GM18909 (cell line): ENCODE measurements at regions not wholly inside any gene's neighbourhood (a gene's known extent, or its start where the extent isn't known, plus 50 kb on each side); places are given as distances from the start of the nearest gene placed in this dataset.
A peak's percentile ranks its signal among the peaks of the same experiment; 100 is the strongest.
"Not testable (repeated sequence)": the region's sequence is repeated elsewhere in the genome, so short reads cannot be mapped to it uniquely, and the experiment has no call there.

Experiments used
- ATAC-seq: cut with Tn5 transposase; IDR thresholded peaks from one replicate; pipeline ENCODE4 v1.9.1; 2021; ENCODE audit warnings: mild to moderate bottlenecking; ENCODE audit not compliant: unreplicated experiment, poor library complexity

DNA sequence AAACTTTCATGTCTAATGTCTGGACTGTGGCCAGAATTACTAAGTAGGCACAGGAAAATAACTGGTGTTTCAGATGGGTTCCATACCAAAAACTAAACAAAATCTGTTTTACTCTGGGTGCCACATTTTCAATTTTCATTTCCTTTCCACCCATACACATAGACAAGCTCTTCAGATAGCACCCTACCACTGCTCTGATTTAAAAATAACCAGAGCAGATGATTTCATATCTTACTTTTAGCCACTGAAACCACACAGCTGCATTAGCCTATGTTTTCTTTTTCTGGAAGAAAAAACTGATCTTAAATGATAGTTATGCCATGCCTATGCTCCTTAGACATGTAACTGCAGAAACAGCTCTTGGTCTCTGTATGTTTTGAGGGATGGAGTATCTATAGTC is 647.6 kb downstream of the CPS1 start:
- peak; percentile 92 for ATAC-seq

DNA sequence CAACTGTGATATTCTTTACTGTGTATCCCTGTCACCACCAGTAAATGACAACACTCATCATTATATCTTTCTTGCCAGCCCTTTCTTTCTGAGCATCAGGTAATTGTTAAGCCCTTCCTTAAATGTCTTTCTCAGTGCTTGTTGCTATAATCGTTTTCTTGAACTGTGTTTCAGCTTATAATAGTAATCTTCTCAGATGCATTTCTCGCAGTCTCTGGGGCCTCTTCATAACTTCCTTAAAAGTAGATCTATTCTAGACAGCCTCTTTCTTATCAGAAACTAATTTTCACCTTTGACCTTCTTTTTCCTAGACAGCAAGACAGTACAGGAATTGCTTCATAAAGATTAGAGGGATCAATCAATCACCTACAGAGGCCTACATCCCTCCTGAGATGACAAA is 648.1 kb downstream of the CPS1 start:
- ATAC-seq: peak; percentile 26

DNA sequence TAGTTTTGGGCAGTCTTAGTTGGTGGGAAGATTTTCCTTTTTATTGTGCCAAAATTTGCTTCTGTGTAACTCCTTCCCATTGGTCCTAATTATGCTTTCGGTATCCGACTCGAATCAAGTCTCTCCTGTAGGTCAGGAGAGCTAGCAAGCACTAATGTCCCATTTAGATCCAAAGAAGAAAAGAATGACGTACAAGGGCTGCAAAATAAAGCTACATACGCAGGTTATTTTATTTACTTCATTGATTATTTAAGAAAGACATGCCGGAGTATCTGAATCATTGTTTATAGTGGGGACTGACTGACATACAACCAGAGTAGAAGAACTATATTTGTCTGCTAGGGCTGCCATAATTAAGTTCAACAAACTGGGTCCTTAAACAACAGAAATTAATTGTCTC is 648.5 kb downstream of the CPS1 start:
- ATAC-seq: no peak

DNA sequence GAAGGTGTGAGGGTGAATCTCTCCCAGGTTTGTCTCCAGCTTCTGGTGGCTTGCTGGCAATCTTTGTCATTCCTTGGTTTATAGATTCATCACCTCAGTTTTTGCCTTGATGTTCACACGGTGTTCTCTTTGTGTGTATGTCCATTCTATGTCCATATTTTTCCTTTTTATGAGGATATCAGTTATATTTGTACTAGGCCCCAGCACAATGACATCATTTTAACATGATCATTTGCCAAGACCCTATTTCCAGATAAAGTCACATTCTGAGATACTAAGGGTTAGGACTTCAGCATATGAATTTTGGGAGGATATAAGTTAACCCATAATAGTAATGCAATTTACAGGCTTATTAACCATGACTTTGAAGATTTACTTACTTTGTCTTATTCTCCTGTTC is 649.0 kb downstream of the CPS1 start:
- ATAC-seq: no peak

DNA sequence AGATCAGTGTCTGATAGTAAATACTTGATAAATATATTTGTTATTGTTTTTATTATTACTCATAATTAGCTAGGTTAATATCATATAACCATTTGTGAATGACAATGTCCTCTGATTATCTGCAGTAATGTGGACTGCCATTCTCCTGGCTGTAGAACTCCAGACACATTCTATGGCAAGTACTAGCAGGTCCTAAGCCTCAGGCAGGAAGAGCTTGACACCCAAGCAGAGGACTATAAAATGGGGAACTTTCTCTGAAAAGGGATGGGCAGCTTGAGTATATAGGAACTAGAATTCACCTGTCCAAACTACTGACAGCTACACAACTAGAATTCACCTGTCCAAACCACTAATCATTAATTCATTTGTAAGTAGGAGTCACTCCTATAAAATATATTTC is 649.4 kb downstream of the CPS1 start:
- no peak for ATAC-seq

DNA sequence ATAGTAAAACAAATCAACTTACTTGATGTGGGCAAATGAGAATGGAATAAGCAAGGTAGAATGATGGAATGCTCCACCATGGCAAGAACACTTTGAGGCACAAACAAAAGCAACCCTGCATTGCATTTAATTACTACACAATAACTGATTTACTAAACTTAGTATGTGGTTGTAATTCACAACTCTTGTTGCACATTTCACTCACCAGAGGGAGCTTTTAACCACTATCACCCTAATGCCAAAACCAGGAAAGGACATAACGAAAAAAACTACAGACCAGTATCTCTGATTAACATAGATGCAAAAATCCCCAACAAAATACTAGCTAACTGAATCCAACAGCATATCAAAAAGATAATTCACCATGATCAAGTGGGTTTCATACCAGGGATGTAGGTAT is 659.8 kb downstream of the CPS1 start:
- no peak for ATAC-seq

DNA sequence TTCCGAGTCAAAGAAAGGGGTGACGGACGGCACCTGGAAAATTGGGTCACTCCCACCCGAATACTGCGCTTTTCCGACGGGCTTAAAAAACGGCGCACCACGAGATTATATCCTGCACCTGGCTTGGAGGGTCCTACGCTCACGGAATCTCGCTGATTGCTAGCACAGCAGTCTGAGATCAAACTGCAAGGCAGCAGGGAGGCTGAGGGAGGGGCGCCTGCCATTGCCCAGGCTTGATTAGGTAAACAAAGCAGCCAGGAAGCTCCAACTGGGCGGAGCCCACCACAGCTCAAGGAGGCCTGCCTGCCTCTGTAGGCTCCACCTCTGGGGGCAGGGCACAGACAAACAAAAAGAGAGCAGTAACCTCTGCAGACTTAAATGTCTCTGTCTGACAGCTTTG is 663.1 kb downstream of the CPS1 start:
- not testable (repeated sequence) for ATAC-seq

DNA sequence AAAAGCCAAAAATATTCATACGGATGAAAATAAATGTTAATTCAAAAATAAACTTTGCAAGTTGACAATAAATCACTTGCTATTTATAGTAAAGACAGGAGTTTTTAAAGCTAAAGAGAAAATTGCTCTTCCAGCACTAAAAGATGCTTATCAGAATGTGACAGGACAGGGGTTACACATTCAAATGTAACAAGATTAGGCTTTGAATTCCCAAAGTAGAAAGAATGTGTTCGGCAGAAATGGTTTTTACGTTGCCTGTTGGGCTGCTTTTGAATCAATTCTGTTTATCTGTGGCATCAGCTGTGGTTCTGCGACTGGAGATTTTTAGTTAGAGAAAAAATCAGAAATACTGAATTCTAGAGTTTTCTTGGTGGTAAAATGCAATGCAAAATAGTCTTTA is 669.4 kb downstream of the CPS1 start:
- ATAC-seq: no peak

DNA sequence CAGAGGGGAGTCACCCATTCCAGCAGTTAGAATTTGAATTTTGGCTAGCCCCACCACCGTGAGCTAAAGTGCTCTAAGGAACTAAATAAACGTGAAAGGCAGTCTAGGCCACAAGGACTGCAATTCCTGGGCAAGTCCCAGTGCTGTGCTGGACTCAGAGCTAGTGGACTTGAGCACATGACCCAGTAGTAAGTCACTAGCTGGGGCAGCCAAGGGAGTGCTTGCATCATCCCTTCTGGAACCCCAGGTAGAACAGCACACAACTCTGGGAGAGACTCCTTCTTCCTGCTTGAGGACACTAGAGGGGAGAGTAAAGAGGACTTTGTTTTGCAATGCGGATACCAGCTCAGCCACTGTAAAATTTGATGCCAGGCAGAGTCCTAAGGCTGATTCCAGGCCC is 672.2 kb downstream of the CPS1 start:
- ATAC-seq: no peak

DNA sequence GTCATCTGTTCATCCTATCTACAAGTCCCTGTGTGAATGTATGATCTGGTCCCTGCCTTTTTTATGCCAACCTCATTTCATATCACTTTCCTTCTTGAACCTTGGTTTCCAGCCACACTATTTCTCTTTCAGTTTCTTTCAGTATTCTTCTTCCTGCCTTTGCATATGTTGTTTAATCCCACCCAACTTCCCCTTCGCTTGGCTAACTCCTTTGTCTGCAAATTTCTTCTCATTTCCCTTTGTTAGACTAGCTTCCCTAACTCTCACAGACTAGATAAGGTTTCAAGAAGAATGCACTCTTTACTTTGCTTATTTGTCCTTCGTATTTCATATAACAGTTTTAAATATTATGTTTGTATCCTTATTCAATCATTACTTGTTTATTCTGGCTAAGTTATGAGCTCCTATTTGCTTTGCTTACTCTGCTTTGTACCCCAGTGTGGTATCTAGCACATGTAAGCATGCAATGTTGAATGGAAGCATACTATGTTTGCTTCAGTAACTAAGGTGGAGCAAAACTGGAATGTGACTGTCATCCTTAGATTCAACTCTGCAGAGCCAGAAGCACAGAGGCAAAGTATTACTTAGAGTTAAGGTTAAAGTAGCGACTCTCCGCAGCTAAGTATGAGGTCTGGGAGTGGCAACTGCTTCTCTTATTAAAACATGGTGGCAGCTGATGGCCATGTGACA is 681.3 kb downstream of the CPS1 start:
- no peak for ATAC-seq

DNA sequence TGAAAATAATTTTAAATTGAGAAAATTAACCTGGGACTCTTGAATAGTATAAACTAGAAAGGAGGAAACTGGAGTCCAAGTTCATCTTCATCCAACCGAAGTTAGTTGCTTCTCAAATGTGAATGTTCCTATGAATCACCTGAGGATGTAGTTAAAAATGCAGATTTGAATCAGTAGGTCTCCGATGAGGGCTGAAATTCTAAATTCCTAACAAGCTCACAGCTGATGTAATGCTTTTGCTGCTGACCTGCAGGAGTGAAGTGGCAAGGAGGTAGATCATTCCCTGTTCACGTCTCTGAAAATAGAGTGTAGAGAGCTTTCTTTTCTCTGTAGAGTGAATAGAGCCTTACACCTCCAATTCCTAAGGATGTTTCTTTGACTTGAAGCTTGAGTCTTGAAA is 685.5 kb downstream of the CPS1 start:
- no peak for ATAC-seq

DNA sequence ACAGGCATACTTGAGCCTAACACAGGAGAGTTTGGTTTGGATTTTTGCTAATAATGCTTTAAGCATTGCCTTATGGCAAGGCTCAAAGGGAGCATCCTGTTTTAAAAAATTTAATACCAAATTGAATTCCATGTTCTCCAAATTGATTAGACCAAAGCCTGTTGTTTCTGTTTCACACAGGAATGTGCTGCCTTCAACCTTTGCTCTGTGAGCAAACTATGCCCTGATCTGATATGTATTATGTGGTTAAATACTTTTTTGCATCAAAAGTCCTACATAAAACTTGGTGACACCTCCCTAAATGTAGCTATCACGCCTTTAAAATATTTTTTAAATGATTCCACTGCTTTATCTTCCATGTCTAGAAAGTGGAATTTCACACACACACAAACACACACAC is 691.4 kb downstream of the CPS1 start:
- ATAC-seq: no peak

DNA sequence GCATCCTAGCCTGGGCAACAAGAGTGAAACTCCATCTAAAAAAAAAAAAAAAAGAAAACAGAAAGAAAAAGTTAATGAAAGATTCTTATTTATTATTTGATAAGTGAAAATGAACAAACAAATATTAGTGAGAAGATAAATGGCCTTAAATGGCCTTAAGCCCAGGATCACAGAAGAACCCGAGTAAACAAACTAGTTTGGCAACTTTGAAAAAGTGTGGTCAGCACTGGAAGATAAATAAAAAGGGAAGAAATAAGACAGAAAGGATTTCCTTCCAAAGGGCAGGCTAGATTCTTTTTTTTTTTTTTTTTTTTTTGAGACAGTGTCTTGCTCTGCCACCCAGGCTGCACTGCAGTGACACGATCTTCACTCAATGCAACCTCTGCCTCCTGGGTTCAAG is 692.4 kb downstream of the CPS1 start:
- ATAC-seq: no peak

DNA sequence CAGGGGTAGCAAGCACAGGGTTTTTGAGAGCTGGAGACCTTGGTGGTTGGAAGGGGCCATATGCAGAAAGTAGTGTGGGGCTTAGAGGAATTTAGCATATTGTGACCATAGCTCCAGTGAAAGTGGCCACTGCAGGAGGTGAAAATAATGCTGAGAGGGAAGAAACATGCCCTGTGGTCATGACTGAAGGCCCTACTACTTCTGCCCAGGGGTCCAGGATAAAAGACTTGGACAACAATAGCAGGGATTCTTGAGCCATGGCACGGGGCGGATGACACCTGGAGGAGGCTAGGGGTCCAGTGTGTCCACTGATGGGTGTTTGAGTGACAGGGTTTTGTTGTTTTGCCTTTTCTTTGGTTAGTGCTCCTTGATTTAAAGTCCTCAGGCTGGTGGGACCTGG is 694.6 kb downstream of the CPS1 start:
- ATAC-seq: no peak

DNA sequence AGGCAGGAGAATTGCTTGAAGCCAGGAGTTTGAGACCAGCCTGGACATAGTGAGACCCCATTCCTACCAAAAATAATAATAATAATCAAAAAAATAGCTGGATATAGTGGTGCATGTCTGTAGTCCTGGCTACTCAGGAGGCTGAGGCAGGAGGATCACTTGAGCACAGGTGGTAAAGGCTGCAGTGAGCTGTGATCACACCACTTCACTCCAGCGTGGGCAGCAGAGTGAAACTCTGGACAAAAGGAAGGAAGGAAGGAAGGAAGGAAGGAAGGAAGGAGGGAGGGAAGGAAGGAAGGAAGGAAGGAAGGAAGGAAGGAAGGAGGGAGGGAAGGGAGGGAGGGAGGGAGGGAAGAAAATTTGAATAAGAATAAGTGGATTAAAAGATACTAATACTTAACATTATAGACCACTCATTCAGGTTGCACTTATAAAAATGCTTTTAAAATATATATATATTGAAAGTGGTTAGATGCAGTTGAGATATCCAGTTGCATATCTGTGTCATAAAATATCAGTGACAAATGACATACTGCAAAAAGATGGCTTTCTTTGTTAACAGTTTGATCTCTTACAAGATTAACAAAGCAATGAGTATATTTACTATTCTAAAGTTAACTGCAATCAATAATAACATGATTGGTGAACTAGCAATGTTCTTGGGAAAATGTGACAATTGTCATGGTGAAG is 702.4 kb downstream of the CPS1 start:
- ATAC-seq: no peak

DNA sequence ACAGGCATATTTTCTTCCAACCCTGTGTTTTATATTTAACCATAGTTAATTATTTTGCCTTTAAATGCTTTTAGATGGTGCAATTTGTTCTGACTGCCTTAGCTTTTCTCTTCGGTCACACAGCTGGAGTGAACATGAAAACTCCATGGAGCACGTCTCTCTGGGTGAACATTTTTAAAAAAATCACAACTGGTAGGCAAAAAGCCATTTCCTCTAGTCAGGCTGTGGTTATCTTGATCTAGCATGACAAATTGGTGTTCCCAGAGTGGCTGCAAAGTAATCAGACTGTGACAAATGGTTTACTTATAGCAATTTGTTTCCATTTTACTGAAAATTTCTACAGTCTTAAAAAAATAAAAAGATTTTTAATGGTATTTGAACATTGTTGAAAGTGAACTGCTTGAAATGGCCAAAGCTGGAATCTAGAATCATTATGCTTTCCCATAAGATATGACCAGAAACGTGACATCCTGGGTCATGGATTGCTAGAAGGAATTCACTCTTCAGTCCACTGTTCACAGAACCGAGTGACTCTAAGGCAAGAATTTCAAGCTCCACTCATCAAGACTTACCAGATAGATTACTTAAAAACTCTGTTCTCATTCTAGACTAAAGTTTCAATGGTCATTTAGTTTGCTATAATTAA is 703.6 kb downstream of the CPS1 start:
- ATAC-seq: no peak

DNA sequence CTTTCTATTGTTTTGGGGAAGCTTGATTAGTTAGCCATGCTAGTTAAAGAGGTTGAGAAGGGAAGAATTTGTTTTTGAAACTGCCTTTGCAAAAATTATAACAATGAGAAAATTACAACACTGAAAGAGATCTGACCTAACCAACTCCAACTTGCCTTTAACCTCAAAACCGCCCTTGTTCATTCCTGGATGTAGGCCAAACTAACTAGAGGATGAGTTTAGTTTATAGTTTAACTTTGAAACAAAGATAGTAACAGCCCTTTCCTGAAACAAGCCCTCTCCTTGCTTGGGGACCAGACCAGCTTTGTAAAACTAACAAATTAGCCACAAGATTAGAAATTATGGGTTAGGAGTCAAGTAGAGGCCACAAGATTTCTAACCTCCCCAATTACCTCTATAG is 713.9 kb downstream of the CPS1 start:
- ATAC-seq: no peak

DNA sequence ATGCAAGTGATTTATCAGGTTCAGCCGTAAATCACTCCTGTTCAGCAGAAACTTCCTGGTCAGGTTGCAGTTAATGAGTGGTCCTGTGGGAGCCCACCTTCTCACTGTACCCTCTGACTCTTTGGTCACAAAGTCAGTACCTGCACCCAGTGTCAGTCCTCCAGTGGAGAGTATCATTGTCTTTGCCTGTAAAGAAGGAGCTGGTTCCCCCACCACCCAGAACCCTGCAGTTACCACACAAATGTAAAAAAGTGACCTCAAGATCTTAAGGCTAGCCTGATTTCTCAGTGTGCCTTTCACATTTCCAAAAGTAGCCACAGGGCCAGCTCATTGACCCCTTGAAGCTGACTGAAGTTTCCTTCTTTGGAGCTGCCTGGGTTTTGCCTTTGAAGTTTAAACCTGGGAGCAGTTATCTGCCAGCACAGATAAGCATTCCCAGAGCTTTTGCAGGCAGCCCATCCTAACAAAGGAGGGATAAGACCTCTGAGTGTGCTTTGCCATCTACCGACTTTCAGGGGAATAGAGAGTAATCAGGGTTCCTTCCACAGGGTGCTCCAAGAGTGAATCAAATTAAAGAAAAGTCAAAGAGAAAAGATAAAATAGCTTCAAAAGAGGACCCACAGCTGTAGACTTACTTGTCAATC is 725.2 kb downstream of the CPS1 start:
- ATAC-seq: no peak

DNA sequence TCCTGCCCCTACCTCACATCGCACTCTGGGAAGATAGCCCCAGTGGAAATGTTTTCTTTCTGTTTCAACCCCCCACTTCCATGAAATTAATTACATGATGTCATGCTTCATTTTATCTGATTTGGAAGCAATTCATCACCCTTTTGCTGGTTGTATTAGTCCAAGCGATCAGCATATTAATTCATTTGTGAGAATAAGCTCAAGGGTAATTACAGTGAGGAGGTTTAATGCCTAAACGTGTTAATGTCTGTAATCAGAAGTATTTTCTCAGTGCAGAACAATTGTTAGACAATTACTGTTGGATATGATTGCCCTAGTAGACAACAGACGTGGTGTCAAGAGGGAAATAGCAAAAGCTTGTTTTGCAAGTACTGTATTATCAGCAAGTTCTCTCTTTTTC is 746.3 kb downstream of the CPS1 start:
- no peak for ATAC-seq

DNA sequence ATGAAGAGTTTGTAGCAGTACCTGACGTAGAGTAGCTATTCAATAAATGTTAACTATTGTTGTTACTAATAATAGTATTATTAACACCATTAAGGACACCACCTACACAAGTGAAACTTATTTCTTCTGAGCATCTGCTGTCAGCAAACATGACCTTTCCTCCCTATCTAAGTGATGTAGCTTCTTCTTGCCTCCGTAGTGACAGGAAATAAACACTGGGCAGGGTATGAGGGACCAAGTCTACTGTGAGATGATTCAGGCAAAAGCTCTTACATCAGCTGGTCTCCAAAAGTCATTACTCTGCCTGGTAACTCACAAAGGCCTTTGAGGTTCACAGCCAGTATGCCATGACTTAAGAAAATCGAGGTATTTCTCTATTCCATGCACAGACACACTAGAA is 750.5 kb downstream of the CPS1 start:
- ATAC-seq: no peak
